Activated T-cell treated with anti-CD3 and anti-CD28 coated beads for 24 hours (primary cell): ENCODE measurements at regions not wholly inside any gene's neighbourhood (a gene's known extent, or its start where the extent isn't known, plus 50 kb on each side); places are given as distances from the start of the nearest gene placed in this dataset.
"Not testable (repeated sequence)": the region's sequence is repeated elsewhere in the genome, so short reads cannot be mapped to it uniquely, and the experiment has no call there.

Experiments used
- DNase-seq: peaks from one replicate; pipeline ENCODE4 v3.0.0-alpha.2; 2020; ENCODE audit warnings: low read depth

DNA sequence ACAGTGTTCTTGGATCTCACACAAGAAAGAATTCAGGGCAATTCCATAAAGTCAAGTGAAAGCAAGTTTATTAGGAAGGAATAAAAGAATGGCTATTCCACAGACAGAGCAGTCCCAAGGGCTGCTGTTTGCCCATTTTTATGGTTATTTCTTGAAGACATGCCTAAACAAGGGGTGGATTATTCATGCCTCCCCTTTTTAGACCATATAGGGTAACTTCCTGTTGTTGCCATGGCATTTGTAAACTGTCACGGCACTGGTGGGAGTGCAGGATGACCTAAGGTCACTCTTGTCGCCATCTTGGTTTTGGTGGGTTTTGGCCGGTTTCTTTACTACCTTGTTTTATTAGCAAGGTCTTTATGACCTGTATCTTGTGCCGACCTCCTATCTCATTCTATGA lies 219.6 kb downstream of the RAB11FIP4 start:
- not testable (repeated sequence) for DNase-seq

- no peak for DNase-seq
Measured at GRCh38 chr17:31609996-31610910, 218.8 kb downstream of the RAB11FIP4 start.

DNA sequence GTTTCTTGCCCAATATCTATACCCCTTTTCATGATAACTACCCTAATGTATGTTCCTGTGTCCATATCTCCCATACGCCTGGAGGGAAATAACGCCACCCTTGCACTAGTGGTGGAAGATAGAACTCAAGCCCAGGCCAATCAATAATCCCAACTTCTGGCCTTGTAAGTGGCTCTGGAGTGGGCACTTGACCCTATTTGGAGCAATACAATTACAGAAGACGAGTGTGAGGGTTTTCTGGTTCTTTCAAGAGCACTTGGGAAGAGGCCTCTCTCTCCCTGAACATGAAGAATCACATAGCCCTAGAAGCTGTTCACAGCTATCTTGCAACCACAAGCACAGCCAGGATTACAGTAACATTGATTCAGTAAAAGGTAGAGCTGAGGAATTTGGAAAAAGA lies 217.9 kb downstream of the RAB11FIP4 start:
- no peak for DNase-seq

DNA sequence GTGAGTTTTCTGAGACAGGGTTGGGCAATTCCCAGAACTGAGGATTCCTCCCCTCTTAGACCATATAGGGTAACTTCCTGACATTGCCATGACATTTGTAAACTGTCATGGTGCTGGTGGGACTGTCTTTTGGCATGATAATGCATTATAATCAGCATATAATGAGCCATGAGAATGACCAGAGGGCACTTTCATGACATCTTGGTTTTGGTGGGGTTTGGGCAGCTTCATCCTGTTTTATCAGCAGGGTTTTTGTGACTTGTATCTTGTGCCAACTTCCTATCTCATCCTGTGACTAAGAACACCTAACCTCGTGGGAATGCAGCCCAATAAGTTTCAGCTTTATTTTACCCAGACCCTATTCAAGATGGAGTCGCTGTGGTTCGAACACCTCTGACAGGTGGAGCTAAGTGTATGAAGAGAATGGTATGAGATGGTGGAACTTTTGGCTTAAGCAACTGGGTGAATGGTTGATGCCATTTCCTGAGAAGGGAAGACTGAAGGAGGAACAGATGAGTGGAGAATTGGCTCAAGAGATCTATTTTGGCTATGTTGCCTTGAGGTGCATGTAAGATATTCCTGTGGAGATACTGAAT lies 217.3 kb downstream of the RAB11FIP4 start:
- DNase-seq, result no peak

GRCh38 chr17:31605761-31606160 lies 214.3 kb downstream of the RAB11FIP4 start:
- no peak for DNase-seq

- no peak for DNase-seq
Measured at GRCh38 chr17:31604936-31605335, 213.5 kb downstream of the RAB11FIP4 start.

DNA sequence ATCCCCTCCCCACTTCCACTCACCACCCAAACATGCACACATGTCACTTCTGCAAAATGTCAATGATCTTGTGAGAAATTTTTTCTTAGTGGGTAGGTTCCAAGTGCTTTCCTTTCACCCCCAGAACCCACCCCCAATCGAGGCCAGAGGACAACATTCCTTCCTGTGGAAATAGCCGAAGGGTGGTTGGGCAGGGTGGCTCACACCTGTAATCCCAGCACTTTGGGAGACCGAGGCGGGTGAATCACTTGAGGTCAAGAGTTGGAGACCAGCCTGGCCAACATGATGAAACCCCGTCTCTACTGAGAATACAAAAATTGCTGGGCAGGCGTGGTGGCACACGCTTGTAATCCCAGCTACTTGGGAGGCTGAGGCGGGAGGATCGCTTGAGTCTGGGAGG lies 208.7 kb downstream of the RAB11FIP4 start:
- not testable (repeated sequence) for DNase-seq

DNA sequence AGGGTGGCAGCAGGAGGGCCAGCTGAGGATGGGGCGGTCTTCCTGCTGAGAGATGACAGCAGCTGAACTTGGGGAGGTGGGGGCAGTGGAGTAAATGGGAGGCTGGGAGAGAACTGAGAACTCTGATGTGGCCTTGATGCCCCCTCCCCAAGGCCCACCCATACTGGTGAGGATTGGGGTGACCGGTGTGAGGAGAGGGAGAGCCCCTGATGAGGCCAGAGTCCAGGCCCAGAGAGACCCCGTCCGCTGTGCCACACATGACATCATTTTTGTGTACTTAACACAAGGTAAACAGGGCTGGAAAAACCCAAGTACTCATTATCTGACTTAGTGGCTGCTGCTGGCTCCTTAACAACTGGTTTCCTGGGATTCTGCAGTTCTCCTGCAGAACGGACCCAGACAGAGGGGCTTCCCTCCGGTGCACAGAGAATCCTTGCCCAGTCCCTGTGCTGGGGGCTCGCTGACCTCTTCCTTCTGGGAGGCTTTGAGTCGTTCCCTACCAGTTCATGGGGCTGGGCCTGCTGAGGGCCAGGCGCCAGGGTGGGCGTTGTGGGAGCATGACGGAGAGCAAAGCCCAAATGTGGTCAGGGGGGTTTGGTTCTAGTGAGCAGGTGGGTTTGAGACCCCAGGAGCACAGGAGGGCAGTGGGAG lies 207.6 kb downstream of the RAB11FIP4 start:
- DNase-seq, result no peak

DNA sequence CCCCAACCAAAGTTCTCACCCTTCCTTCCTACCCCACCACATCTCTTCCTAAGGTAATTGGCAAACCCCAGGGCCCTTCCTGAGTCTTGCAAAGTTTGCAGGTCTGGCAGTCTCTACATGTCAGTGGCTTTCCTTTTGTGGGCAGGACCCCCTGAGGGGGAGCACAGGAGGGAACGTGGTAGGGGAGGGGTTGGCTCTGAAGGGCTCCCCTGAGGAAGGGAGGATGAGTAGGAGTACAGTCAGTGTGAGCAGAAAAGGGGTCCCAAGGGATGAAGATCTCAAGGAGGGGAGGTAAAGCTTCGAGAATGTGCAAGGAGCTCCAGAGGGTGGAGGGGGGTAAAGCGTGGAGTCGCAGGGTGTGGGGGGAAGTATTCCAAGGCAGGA lies 206.9 kb downstream of the RAB11FIP4 start:
- no peak for DNase-seq

GRCh38 chr17:31597646-31598398 lies 206.3 kb downstream of the RAB11FIP4 start:
- no peak for DNase-seq

DNA sequence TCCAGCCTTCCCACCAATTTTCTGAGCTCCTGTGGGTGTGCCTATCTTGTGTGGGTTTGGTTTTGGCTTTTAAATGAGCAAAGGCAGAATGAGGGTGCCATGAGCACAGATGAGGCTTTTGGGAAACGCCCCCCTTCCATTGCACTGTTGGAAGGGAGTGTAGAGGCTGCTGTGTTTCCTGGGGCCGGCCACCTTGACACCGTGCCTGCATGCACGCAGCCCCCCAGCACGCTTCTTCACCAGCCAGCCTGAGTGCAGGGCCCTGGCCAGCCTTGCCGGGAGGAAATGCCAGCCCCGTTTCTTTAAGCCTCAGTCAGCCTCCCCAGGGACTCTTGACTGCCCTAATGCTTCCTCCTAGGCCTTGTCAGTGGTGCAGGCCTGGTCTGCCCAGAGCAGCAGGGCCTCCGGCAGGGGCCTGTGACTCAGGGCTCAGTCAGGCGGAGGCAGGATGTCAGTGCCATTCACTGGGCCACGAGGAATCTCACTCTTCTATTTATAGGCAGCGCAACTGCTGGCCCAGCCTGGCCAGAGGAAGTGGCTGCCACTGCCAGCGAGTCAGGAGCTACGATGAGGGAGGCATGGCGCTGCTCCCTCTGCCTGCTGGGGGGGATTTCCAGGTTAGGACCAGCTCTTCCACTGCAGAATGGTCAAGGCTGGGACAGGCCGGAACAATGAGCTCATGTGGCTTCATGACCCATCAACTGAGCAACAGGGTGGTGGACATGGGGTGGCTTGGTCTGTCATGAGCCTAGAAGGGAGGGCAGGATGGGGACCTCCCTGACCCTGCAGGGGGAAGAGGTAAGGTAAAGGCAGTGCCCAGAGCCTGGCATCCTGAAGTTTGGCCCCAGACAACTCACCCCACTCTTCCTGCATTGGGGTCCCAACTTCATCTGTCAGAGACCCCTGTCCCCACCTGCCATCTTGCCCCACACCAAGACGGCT lies 205.2 kb downstream of the RAB11FIP4 start:
- DNase-seq, result no peak

DNA sequence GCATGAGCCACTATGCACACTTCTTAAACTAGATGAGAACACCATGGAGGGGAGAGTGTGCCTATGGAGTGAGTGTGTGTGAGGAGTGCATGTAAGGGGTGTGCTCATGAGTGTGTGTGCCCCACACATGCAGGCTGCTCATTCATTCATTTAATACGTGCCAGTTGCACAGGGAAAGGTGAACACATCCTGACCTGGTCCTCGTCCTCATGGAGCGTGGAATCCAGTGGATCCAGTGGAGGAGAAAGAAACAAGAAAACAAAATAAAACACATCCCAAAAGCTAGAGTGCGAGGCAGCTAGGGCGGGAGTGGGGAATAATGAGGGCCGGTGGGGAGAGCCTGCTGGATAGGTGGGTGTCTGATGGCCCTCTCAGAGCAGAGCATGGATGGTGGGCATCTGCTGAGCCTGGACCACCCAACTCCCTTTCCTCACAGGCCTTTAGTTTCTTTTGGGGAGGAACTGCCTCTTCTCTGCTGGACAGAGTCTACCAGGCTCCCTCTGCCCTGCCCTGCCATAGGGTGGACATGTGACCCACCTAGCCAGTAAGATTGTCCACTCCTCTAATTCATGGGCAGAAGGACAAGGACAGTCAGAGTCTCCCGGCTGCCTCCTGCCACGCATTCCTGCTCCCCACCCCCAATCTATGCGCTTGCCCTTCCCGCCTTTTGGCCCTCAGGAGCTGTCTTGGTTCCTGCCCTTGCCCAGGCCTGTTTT lies 204.3 kb downstream of the RAB11FIP4 start:
- DNase-seq, result no peak

- no peak for DNase-seq
Measured at GRCh38 chr17:31595076-31595475, 203.6 kb downstream of the RAB11FIP4 start.

GRCh38 chr17:31594416-31594815 lies 202.9 kb downstream of the RAB11FIP4 start:
- DNase-seq, result no peak

DNA sequence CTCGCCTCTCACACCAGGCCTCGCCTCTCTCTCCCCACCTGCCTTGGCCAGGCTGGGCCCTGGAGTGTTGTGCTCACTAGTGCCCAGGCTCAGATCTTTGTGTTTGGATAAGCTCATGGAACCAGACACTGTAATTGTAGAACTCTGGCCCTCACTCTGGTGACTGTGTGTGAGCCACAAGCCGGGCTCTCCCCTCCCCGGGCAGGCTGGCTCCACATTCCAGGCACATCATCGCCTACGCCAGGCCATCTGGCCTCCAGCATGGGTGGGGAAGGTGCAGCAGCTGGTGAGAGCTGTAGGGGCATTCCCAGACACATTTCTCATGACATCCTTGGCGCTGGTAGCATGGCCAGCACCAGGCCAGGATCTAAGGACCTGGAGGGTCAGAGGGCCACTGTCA lies 202.3 kb downstream of the RAB11FIP4 start:
- no peak for DNase-seq

DNA sequence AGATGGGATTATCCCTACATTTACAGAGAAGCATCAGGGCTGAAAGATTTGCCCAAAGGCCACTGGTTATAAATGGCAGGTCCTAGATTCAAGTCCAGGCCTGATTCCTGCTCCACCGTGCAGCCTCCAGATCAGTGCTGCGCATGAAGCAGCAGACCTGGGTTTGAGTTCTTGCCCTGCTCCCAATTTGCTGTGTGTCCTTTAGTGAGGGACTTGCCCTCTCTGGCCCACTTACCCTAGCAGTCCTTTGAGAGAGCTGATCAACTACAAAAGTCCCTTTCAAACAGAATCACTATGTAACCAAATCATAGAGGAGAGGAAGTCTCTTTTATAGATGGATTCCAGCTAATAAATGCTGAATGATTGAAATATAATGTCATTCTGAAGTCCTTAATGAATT lies 200.4 kb downstream of the RAB11FIP4 start:
- no peak for DNase-seq

GRCh38 chr17:31588512-31588911 lies 197.0 kb downstream of the RAB11FIP4 start:
- DNase-seq, result no peak

DNA sequence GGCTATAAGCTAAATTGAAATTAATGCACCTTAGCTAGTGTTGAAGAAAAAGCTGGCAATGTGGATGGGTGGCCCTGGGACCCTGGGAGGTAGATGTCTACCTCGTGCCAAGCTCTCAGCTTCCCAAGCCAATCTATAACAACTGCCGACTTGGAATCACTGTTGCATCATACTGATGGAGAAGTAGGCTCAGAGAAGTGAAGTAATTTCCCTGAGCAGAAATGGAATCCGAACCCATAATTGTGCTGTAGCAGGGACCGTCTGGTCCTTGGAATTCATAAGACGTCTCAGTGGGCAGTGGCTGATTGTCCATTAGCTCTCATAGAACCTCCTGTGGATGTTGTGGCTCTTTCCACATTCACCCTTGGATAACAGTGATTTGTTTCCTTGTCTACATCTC lies 196.6 kb downstream of the RAB11FIP4 start:
- no peak for DNase-seq
